Heart right ventricle (tissue), 16 donors: ENCODE measurements at regions not wholly inside any gene's neighbourhood (a gene's known extent, or its start where the extent isn't known, plus 50 kb on each side); places are given as distances from the start of the nearest gene placed in this dataset.

ENCODE experiments used
- ATAC-seq, 8 donors: fragments of 200-7000 bp; cut with Tn5 transposase; one replicate each; pipeline ENCODE4 v1.9.1; 2020; ENCODE audit warnings: mild to moderate bottlenecking in 8 of 8, moderate library complexity in 8 of 8, moderate number of reproducible peaks in 1 of 8
- DNase-seq, 2 donors: peaks; one replicate each; pipeline ENCODE4 v3.0.0-alpha.2; 2020
- H3K27ac ChIP-seq, 10 donors: fragments of 200-600 bp; sonication (generic) in 2 of 10; one replicate each; pipeline versions ENCODE4 v1.5.0 to v1.8.0; 2020 to 2022; ENCODE audit warnings: mild to moderate bottlenecking in 3 of 10
- H3K27me3 ChIP-seq, 7 donors: fragments of 200-600 bp; one replicate each; pipeline ENCODE4 v1.8.0; 2021 to 2022; ENCODE audit warnings: mild to moderate bottlenecking in 2 of 7
- H3K36me3 ChIP-seq, 9 donors: fragments of 200-600 bp; sonication (generic) in 1 of 9; one replicate each; pipeline versions ENCODE4 v1.5.0 to v1.8.0; 2020 to 2022; ENCODE audit warnings: mild to moderate bottlenecking in 2 of 9
- H3K4me1 ChIP-seq, 9 donors: fragments of 200-600 bp; sonication (generic) in 1 of 9; one replicate each; pipeline versions ENCODE4 v1.5.0 to v1.8.0; 2020 to 2022; ENCODE audit warnings: mild to moderate bottlenecking in 4 of 9
- H3K4me3 ChIP-seq, 10 donors: fragments of 200-600 bp; sonication (generic) in 2 of 10; one replicate each; pipeline versions ENCODE4 v1.5.0 to v1.8.0; 2020 to 2022; ENCODE audit warnings: mild to moderate bottlenecking in 7 of 10, moderate library complexity in 2 of 10
- H3K9me3 ChIP-seq, 11 donors: fragments of 200-600 bp in 10 of 11; sonication (generic) in 2 of 11; one replicate each; pipeline versions ENCODE4 v1.5.0 to v1.8.0; 2013 to 2022; ENCODE audit warnings: mild to moderate bottlenecking in 2 of 11, control low read depth in 1 of 11, moderate library complexity in 1 of 11
- WGBS, 2 donors: extraction: QIAGEN DNeasy Blood & Tissue Kit; methylation state at CpG; one replicate each; pipeline ENCODE4 v1.1.7; 2013; ENCODE audit warnings: inconsistent platforms in 1 of 2; 5-methylcytosine and 5-hydroxymethylcytosine counted together
- intact Hi-C, 10 donors: fragments of 100-400 bp; cut with DNase I; formaldehyde crosslinking; loops; one replicate each; pipeline versions ENCODE4 v1.11.1 to v1.14.2; 2022
- TF ChIP-seq, protein P1 (sequence below), 9 donors: fragments of 200-600 bp; sonication (generic) in 2 of 9; IDR thresholded peaks; one replicate each; pipeline versions ENCODE4 v1.5.0 to v1.8.0; 2021 to 2022; ENCODE audit warnings: antibody characterized with exemption in 9 of 9, mild to moderate bottlenecking in 5 of 9, moderate library complexity in 1 of 9
- donor health status: Arrhythmogenic right ventricular cardiomyopathy.
- donor health status: ischemic (EF 13 %, LVEDD 7.1; RV severe dilation, severe dysfunction).
- donor health status: healthy with polysubstance abuse.
- donor health status: DM: no; HTN: yes; CAD: no.
- donor health status: DM: no; HTN: no; CAD: no.
- donor health status: ischemic (EF 25% LVEDD 6.9; RV normal size, moderate dysfunction).
- donor health status: ischemic (EF 25% LVEDD 5.7; RV mildly dilated, moderate dysfunction).
- donor health status: healthy.
- donor health status: DM: yes; HTN: yes; CAD: no.
- donor health status: Ischemic cardiomyopathy.
- donor health status: ischemic (EF 35%, LVEDD 5.7; RV mildly dilated, moderate dysfunction).
- donor health status: nonischemic (EF 11% LVEDD 7.7; RV severe dilation, severe dysfunction).
- donor health status: DM: yes; HTN: yes; CAD: no.
- donor health status: PGD.
- donor health status: ischemic (EF 29% LVEDD 5.4; RV normal size, mild dysfunction).
- donor health status: nonischemic (EF 23%, LVEDD 6.1; RV moderate dilation, normal function).

DNA sequence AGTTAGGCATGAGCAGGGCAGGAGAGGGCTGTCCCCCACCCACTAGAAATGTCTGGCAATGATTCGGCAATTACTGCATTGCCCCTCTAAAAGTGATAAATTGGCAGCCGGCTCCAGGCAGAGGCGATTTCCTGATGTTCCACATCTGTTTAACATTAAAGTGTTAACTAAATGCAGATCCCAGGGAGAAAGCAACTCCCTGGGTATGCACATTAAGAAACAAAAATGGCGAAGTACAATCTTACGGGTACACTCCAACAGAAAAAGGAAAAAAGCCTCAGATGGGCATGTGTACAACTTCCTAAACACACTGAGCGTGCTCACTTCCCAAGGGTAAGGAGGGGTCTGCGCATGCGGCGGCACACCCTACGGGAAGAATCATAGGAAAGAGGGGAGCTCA lies 314.4 kb downstream of the CASP12 start:
- intact Hi-C loops, result no loop called here
- TF ChIP-seq, protein P1, sequence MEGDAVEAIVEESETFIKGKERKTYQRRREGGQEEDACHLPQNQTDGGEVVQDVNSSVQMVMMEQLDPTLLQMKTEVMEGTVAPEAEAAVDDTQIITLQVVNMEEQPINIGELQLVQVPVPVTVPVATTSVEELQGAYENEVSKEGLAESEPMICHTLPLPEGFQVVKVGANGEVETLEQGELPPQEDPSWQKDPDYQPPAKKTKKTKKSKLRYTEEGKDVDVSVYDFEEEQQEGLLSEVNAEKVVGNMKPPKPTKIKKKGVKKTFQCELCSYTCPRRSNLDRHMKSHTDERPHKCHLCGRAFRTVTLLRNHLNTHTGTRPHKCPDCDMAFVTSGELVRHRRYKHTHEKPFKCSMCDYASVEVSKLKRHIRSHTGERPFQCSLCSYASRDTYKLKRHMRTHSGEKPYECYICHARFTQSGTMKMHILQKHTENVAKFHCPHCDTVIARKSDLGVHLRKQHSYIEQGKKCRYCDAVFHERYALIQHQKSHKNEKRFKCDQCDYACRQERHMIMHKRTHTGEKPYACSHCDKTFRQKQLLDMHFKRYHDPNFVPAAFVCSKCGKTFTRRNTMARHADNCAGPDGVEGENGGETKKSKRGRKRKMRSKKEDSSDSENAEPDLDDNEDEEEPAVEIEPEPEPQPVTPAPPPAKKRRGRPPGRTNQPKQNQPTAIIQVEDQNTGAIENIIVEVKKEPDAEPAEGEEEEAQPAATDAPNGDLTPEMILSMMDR (IDR thresholded peaks at IDR 0.05), result no peak
- no peak overlapping the region for H3K4me3 ChIP-seq
- 87 to 92% methylated on average over 10 of the region's 10 CpGs for WGBS, 2 donors
- no peak for DNase-seq
- H3K27me3 ChIP-seq, result no peaks in the 10 kb centered on the region
- no peaks in the 10 kb centered on the region for H3K36me3 ChIP-seq
- no peaks in the 10 kb centered on the region for H3K4me1 ChIP-seq
- no peak for ATAC-seq
- H3K27ac ChIP-seq, result no peak overlapping the region
- H3K9me3 ChIP-seq, result no peaks in the 10 kb centered on the region

DNA sequence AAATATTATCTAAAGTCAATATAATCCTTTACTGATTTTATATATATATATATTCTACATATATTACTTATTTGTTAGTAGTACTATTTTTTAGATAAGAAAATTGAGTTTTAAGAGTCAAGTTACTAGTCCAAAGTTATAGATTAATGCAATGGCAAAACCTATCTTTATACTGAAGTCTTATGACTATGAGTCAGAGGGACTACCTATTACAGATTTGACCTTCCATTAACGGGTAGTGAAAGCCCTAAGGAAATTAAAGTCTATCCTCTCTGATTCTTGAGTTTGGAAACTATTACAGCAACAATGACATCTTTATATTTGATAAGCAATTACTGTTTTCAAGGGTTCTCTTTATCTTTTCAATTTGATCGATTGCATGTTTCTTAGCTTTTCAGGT lies 315.8 kb downstream of the CASP12 start:
- Histone ChIP-seq H3K9me3 (peaks cover 0 to 6% (median 0%) of the 10 kb centered on the region in 11 donors), H3K27me3 (no peaks in the 10 kb centered on the region), H3K4me1 (no peaks in the 10 kb centered on the region), H3K36me3 (no peaks in the 10 kb centered on the region), H3K27ac (no peak overlapping the region), H3K4me3 (no peak overlapping the region)
- DNase-seq, result no peak
- WGBS, 2 donors, result 84 to 86% methylated on average over 2 of the region's 2 CpGs
- TF ChIP-seq, protein P1 (IDR thresholded peaks at IDR 0.05), result no peak
- intact Hi-C loops, result no loop called here
- ATAC-seq, result no peak

DNA sequence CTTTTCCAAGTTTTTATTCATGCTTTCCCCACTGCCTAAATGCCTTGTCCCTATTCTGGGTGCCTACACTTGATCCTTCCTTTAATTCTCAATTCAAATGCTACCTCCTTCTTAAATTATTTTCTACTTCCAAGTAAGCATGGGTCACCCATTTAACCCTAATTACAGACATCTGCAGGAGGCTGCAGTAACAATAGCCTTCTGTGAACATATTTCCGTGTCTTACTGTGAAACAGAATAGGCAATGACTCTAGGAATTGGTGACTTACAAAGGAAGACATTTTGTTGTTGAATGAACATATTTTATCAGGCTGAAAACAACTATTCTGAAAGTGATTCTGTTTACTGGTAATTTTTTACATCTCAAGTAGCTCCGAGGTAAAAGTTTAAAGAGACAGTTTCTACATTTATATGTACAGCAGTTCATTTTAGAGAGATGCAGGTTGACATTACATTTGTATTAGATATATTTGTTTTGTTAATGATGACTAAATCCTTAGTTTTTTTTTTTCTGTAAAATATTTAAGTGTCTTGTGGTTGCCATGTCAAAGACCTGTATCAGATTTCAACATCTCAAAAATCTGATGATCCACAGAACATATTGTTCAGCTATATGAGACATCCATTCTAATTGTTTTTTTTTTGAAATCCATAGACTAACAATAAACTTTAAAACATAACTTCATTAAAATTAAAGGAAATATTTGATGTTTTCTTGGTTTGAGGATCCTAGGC lies 316.8 kb downstream of the CASP12 start:
- TF ChIP-seq, protein P1 (IDR thresholded peaks at IDR 0.05), result no peak
- no peaks in the 10 kb centered on the region for H3K27me3 ChIP-seq
- 72 to 82% methylated on average over 2 of the region's 2 CpGs for WGBS, 2 donors

DNA sequence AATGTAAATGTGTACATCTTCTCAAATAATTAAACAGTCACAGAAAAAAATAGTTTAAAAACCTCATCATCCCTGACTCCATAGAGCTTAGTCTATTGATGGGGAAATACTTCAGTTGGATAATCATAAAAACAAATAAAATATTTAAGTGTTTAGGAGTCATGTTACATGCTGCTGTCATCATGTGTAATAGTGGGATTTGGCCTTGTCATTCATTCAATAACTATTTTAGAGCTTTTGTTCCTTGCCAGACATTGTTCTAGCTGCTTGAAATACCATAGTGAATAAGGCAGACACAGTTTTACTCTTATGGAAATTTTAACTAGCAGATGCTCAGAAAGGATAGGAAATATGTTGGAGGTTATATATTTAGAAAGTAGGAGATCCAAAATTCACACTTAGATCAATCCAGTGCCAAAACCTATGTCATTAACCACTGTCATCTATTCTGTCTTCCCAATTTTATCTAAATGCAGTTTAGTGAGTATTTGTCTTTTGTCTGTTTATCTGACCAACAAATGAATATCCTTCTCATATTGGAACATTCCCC lies 324.7 kb downstream of the CASP12 start:
- TF ChIP-seq, protein P1 (IDR thresholded peaks at IDR 0.05), result no peak

More for the DNA sequence above, 316.8 kb downstream of the CASP12 start:
- ATAC-seq, result no peak
- peaks cover 0 to 6% (median 0%) of the 10 kb centered on the region in 11 donors for H3K9me3 ChIP-seq
- H3K4me1 ChIP-seq, result no peaks in the 10 kb centered on the region
- DNase-seq, result no peak
- intact Hi-C loops, result no loop called here
- no peak overlapping the region for H3K4me3 ChIP-seq
- no peak overlapping the region for H3K27ac ChIP-seq
- H3K36me3 ChIP-seq, result no peaks in the 10 kb centered on the region

More for the DNA sequence above, 324.7 kb downstream of the CASP12 start:
- Histone ChIP-seq H3K27ac (no peak overlapping the region), H3K4me1 (no peaks in the 10 kb centered on the region), H3K4me3 (no peak overlapping the region), H3K36me3 (no peaks in the 10 kb centered on the region), H3K9me3 (peaks cover 0 to 16% (median 3%) of the 10 kb centered on the region in 11 donors), H3K27me3 (no peaks in the 10 kb centered on the region)
- DNase-seq (no peak), ATAC-seq (no peak)
- intact Hi-C loops, result no loop called here
